ENCODE measurements at regions not wholly inside any gene's neighbourhood (a gene's known extent, or its start where the extent isn't known, plus 50 kb on each side); places are given as distances from the start of the nearest gene placed in this dataset.
"Not testable (repeated sequence)": the region's sequence is repeated elsewhere in the genome, so short reads cannot be mapped to it uniquely, and the experiment has no call there.

DNA sequence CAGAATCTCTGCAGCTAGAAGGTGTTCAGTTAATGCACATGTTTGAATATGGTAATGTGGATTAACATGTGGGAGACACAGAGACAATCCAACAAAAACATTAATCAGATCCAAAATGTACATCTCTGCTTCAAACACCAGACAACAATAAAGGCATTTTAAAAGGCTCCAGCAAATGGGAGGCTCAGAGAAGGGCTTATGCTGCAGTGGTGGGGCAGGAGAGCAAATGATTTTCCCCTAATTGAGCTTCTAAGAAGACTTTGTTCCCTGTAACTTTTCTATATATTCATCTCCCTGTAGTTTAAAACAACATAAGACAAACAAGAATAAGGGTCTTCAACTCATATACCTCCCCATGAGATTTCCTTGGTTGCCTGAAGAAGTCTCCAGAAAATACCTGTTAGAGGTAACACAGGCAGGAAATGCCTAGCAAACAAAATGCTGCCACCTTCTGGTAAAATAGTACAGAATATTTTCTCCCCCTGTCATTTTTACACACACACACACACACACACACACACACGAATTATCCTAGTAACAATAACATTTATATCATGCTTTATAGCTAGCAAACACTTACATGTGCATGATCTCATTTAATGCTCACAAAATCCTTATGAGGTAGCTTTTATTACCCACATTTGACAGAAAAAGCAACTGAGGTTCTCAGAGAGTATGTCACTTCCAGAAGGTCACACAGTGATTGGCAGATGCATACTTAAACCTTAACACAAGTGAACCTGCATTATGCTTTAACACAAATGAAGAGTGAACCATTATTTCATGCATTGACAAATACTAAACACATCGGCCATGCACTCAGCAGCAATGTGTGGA lies 123.4 kb upstream of the MB21D2 start:
- Histone ChIP-seq H3K27ac (ENCODE audit: low read depth, low read length) (no peak overlapping the region), H3K9me3 (ENCODE audit: control insufficient read depth, insufficient read depth, low read depth, low read length) (no peaks in the 10 kb centered on the region; the same call in 1 of the 2 replicates), H3K4me3 (ENCODE audit: low read depth, low read length) (no peak overlapping the region), H3K27me3 (ENCODE audit: control insufficient read depth, insufficient read depth, low read length) (no peaks in the 10 kb centered on the region), H3K4me1 (ENCODE audit: control insufficient read depth, insufficient read depth, low read length) (no peaks in the 10 kb centered on the region), H3K9ac (ENCODE audit: low read length) (no peak overlapping the region), H3K36me3 (ENCODE audit: control insufficient read depth, insufficient read depth, low read length) (no peaks in the 10 kb centered on the region; the same call in 1 of the 2 replicates)

DNA sequence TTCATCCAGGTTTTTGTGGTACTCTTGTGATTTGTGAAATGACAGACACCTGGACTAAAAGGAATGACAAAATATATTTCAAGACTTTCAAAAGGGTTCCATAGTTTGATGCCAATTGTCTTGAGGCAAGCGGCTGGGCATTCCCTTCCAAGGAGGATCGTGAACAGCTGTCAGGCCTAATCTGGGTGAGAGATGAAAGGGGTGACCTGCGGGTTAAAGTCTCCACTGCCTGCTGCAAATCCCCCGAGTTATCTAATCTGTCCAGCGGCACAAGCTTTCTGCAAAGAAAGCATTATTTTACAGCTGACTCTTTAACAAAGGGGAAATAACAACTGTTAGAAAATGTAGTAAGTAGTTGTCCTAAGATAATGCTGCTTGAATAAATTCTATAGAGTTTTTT lies 128.7 kb upstream of the MB21D2 start:
- Histone ChIP-seq H3K4me1 (ENCODE audit: control insufficient read depth, insufficient read depth, low read length) (peaks cover 5% of the 10 kb centered on the region; the same call in 1 of the 2 replicates), H3K4me3 (ENCODE audit: low read depth, low read length) (no peak overlapping the region), H3K9me3 (ENCODE audit: control insufficient read depth, insufficient read depth, low read depth, low read length) (no peaks in the 10 kb centered on the region), H3K9ac (ENCODE audit: low read length) (no peak overlapping the region), H3K36me3 (ENCODE audit: control insufficient read depth, insufficient read depth, low read length) (no peaks in the 10 kb centered on the region; the same call in 1 of the 2 replicates), H3K27me3 (ENCODE audit: control insufficient read depth, insufficient read depth, low read length) (no peaks in the 10 kb centered on the region), H3K27ac (ENCODE audit: low read depth, low read length) (no peak overlapping the region)

GRCh38 chr3:193047461-193047860 lies 129.8 kb upstream of the MB21D2 start:
- H3K9ac ChIP-seq (ENCODE audit: low read length) = not testable (repeated sequence)

GRCh38 chr3:193048127-193048526 lies 130.5 kb upstream of the MB21D2 start:
- no peak overlapping the region for H3K27ac ChIP-seq (ENCODE audit: low read depth, low read length)
- peaks cover 5% of the 10 kb centered on the region; the same call in 1 of the 2 replicates for H3K4me1 ChIP-seq (ENCODE audit: control insufficient read depth, insufficient read depth, low read length)
- no peaks in the 10 kb centered on the region; the same call in 1 of the 2 replicates for H3K36me3 ChIP-seq (ENCODE audit: control insufficient read depth, insufficient read depth, low read length)
- H3K4me3 ChIP-seq (ENCODE audit: low read depth, low read length) = no peak overlapping the region
- H3K9ac ChIP-seq (ENCODE audit: low read length) = no peak overlapping the region
- H3K27me3 ChIP-seq (ENCODE audit: control insufficient read depth, insufficient read depth, low read length) = no peaks in the 10 kb centered on the region
- no peaks in the 10 kb centered on the region for H3K9me3 ChIP-seq (ENCODE audit: control insufficient read depth, insufficient read depth, low read depth, low read length)

More at GRCh38 chr3:193047461-193047860, 129.8 kb upstream of the MB21D2 start:
- not testable (repeated sequence) for H3K9me3 ChIP-seq (ENCODE audit: control insufficient read depth, insufficient read depth, low read depth, low read length); H3K27ac ChIP-seq (ENCODE audit: low read depth, low read length); H3K27me3 ChIP-seq (ENCODE audit: control insufficient read depth, insufficient read depth, low read length); H3K4me1 ChIP-seq (ENCODE audit: control insufficient read depth, insufficient read depth, low read length); H3K4me3 ChIP-seq (ENCODE audit: low read depth, low read length); H3K36me3 ChIP-seq (ENCODE audit: control insufficient read depth, insufficient read depth, low read length)

GRCh38 chr3:193049935-193050334 lies 132.3 kb upstream of the MB21D2 start:
- no peak overlapping the region for H3K4me3 ChIP-seq (ENCODE audit: low read depth, low read length)
- no peak overlapping the region for H3K27ac ChIP-seq (ENCODE audit: low read depth, low read length)
- H3K27me3 ChIP-seq (ENCODE audit: control insufficient read depth, insufficient read depth, low read length) = no peaks in the 10 kb centered on the region
- peaks cover 5% of the 10 kb centered on the region; the same call in 1 of the 2 replicates for H3K4me1 ChIP-seq (ENCODE audit: control insufficient read depth, insufficient read depth, low read length)
- H3K9me3 ChIP-seq (ENCODE audit: control insufficient read depth, insufficient read depth, low read depth, low read length) = no peaks in the 10 kb centered on the region
- no peaks in the 10 kb centered on the region; the same call in 1 of the 2 replicates for H3K36me3 ChIP-seq (ENCODE audit: control insufficient read depth, insufficient read depth, low read length)
- no peak overlapping the region for H3K9ac ChIP-seq (ENCODE audit: low read length)

DNA sequence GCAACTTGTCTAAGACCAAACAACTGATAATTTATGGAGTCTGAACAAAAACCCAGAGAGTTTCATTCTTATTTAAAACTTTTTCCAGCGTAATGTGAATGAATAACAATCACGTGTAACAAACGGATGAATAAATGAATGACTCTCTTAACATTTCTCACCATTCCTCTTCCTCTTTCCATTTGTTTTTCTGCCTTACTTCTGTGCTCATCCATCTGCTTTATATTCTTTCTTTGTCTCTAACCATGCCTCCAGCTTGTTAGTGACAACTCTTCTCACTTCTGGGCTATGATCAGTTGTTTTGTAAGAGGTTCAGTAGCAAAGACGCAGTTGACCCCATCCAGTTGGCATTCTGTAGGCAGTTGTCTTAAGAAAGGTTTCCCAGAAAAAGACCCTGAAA lies 133.7 kb upstream of the MB21D2 start:
- Histone ChIP-seq H3K9me3 (ENCODE audit: control insufficient read depth, insufficient read depth, low read depth, low read length) (no peaks in the 10 kb centered on the region), H3K36me3 (ENCODE audit: control insufficient read depth, insufficient read depth, low read length) (no peaks in the 10 kb centered on the region; the same call in 1 of the 2 replicates), H3K27me3 (ENCODE audit: control insufficient read depth, insufficient read depth, low read length) (no peaks in the 10 kb centered on the region), H3K4me1 (ENCODE audit: control insufficient read depth, insufficient read depth, low read length) (peaks cover 5% of the 10 kb centered on the region; the same call in 1 of the 2 replicates), H3K27ac (ENCODE audit: low read depth, low read length) (no peak overlapping the region), H3K4me3 (ENCODE audit: low read depth, low read length) (no peak overlapping the region), H3K9ac (ENCODE audit: low read length) (no peak overlapping the region)

- no peaks in the 10 kb centered on the region for H3K9me3 ChIP-seq (ENCODE audit: control insufficient read depth, insufficient read depth, low read depth, low read length)
- no peak overlapping the region for H3K4me3 ChIP-seq (ENCODE audit: low read depth, low read length)
- H3K27ac ChIP-seq (ENCODE audit: low read depth, low read length) = no peak overlapping the region
- no peak overlapping the region for H3K9ac ChIP-seq (ENCODE audit: low read length)
- peaks cover 6% of the 10 kb centered on the region; the same call in 1 of the 2 replicates for H3K4me1 ChIP-seq (ENCODE audit: control insufficient read depth, insufficient read depth, low read length)
- no peaks in the 10 kb centered on the region for H3K36me3 ChIP-seq (ENCODE audit: control insufficient read depth, insufficient read depth, low read length)
- no peaks in the 10 kb centered on the region for H3K27me3 ChIP-seq (ENCODE audit: control insufficient read depth, insufficient read depth, low read length)
Measured at GRCh38 chr3:193052354-193053045, 134.8 kb upstream of the MB21D2 start.

- Histone ChIP-seq H3K27ac (ENCODE audit: low read depth, low read length) (no peak overlapping the region), H3K4me1 (ENCODE audit: control insufficient read depth, insufficient read depth, low read length) (peaks cover 10% of the 10 kb centered on the region; the same call in 1 of the 2 replicates), H3K27me3 (ENCODE audit: control insufficient read depth, insufficient read depth, low read length) (no peaks in the 10 kb centered on the region), H3K9me3 (ENCODE audit: control insufficient read depth, insufficient read depth, low read depth, low read length) (no peaks in the 10 kb centered on the region), H3K4me3 (ENCODE audit: low read depth, low read length) (no peak overlapping the region), H3K9ac (ENCODE audit: low read length) (no peak overlapping the region), H3K36me3 (ENCODE audit: control insufficient read depth, insufficient read depth, low read length) (no peaks in the 10 kb centered on the region)
Measured at GRCh38 chr3:193053046-193053435, 135.4 kb upstream of the MB21D2 start.

GRCh38 chr3:193055352-193055751 lies 137.7 kb upstream of the MB21D2 start:
- peaks cover 10% of the 10 kb centered on the region; the same call in 1 of the 2 replicates for H3K4me1 ChIP-seq (ENCODE audit: control insufficient read depth, insufficient read depth, low read length)
- no peak overlapping the region for H3K4me3 ChIP-seq (ENCODE audit: low read depth, low read length)
- no peaks in the 10 kb centered on the region for H3K36me3 ChIP-seq (ENCODE audit: control insufficient read depth, insufficient read depth, low read length)
- H3K9ac ChIP-seq (ENCODE audit: low read length) = no peak overlapping the region
- no peak overlapping the region for H3K27ac ChIP-seq (ENCODE audit: low read depth, low read length)
- no peaks in the 10 kb centered on the region for H3K9me3 ChIP-seq (ENCODE audit: control insufficient read depth, insufficient read depth, low read depth, low read length)
- no peaks in the 10 kb centered on the region for H3K27me3 ChIP-seq (ENCODE audit: control insufficient read depth, insufficient read depth, low read length)

DNA sequence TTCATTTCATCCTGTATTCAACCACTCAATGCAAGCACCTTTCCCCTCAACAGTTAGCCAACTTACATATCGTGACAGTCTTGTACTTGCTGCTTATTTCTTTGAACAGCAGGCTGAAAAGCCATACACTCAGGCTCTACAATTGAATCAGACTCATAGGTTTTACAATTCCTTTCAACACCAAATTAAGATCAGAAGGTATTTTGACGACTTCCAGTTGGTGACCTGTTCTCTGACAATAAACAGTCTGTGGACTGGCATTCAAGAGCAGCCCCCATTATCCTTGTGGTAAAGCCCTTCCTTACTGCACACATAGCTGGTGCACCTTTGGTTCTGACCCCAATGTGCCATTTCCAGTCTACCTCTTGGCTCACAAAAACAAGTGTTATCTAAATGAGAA lies 140.0 kb upstream of the MB21D2 start:
- Histone ChIP-seq H3K9ac (ENCODE audit: low read length) (no peak overlapping the region), H3K36me3 (ENCODE audit: control insufficient read depth, insufficient read depth, low read length) (no peaks in the 10 kb centered on the region), H3K27me3 (ENCODE audit: control insufficient read depth, insufficient read depth, low read length) (no peaks in the 10 kb centered on the region), H3K4me1 (ENCODE audit: control insufficient read depth, insufficient read depth, low read length) (peaks cover 5% of the 10 kb centered on the region; the same call in 1 of the 2 replicates), H3K4me3 (ENCODE audit: low read depth, low read length) (no peak overlapping the region), H3K9me3 (ENCODE audit: control insufficient read depth, insufficient read depth, low read depth, low read length) (no peaks in the 10 kb centered on the region), H3K27ac (ENCODE audit: low read depth, low read length) (no peak overlapping the region)

Data from HUES6 (cell line).